K562 (cell line): ENCODE measurements at regions not wholly inside any gene's neighbourhood (a gene's known extent, or its start where the extent isn't known, plus 50 kb on each side); places are given as distances from the start of the nearest gene placed in this dataset.

Experiments used
- ATAC-seq: fragments of 200-7000 bp; cut with Tn5 transposase; 3 replicates; pipeline ENCODE4 v1.9.1; 2020; ENCODE audit warnings: moderate library complexity
- BruUV-seq: library from RNA; stranded (reverse); fragments of 400-500 nt; replicated peaks from 2 replicates; lab custom pipeline; 2021; lab: Mats Ljungman, UMichigan
- CTCF ChIA-PET: fragments of 300-600 bp; formaldehyde crosslinking; extraction: SDS; loops from one replicate; lab custom pipeline; 2021; ENCODE audit warnings: low intra/inter-chr PET ratio; lab: Yijun Ruan, JAX
- POLR2A ChIA-PET: fragments of 300-600, 350-650 bp; sonication (Branson Sonifier 250); formaldehyde crosslinking; extraction: SDS; loops from one replicate; lab custom pipeline; 2021; ENCODE audit warnings: antibody characterized with exemption, inconsistent platforms; lab: Yijun Ruan, JAX
- DNase-seq, 4 experiments: peaks; one replicate each; pipeline versions ENCODE4 v3.0.0 to v3.0.0-alpha.2; 2011 to 2018; ENCODE audit warnings: low spot score in 3 of 4, mixed read lengths in 3 of 4; ENCODE audit errors: extremely low read depth in 1 of 4
- FAIRE-seq: peaks from 2 replicates; lab custom pipeline; 2011; peaks lifted over from hg19 to GRCh38; lab: Jason Lieb, UNC
- H2AFZ ChIP-seq: 2 replicates; pipeline ENCODE4 v1.6.0; 2011; ENCODE audit warnings: low read depth, low read length, control low read depth, inconsistent platforms
- H3K27ac ChIP-seq: fragments of 200-600 bp; 3 replicates; pipeline ENCODE4 v1.8.0; 2011; ENCODE audit warnings: low read depth, mild to moderate bottlenecking, control low read depth, inconsistent platforms, low read length, moderate library complexity, mixed read lengths; ENCODE audit errors: extremely low read depth
- H3K27me3 ChIP-seq, 2 experiments: fragments of 300-600 bp in 1 of 2; 2 replicates in 1 of 2; 3 replicates in 1 of 2; pipeline versions ENCODE4 v1.6.0 to v1.8.0; 2011; ENCODE audit warnings: inconsistent platforms in 2 of 2, low read length in 2 of 2, mild to moderate bottlenecking in 1 of 2, mixed read lengths in 1 of 2, moderate library complexity in 1 of 2; ENCODE audit not compliant: control insufficient read depth in 2 of 2, insufficient read depth in 2 of 2
- H3K36me3 ChIP-seq: fragments of 300-600 bp; 3 replicates; pipeline ENCODE4 v1.8.0; 2011; ENCODE audit warnings: mild to moderate bottlenecking, low read length, inconsistent platforms; ENCODE audit not compliant: control insufficient read depth, insufficient read depth
- H3K4me1 ChIP-seq, 2 experiments: fragments of 200-600 bp in 1 of 2; replicated peaks in 1 of 2; 2 replicates in 1 of 2; 3 replicates in 1 of 2; pipeline versions ENCODE4 v1.5.1 to v1.8.0; 2011; ENCODE audit warnings: inconsistent platforms in 2 of 2, low read length in 2 of 2, mild to moderate bottlenecking in 1 of 2, mixed read lengths in 1 of 2, moderate library complexity in 1 of 2; ENCODE audit not compliant: control insufficient read depth in 2 of 2, insufficient read depth in 2 of 2
- H3K4me2 ChIP-seq: 2 replicates; pipeline ENCODE4 v1.6.1; 2011; ENCODE audit warnings: low read length, control low read depth, inconsistent platforms, mixed read lengths; ENCODE audit not compliant: insufficient read depth
- H3K4me3 ChIP-seq: fragments of 200-600 bp; sonication (generic), shearing (Covaris generic); 2 replicates; pipeline ENCODE4 v1.5.1; 2016; ENCODE audit warnings: control low read depth, inconsistent platforms
- H3K79me2 ChIP-seq: fragments of 200-600 bp; 3 replicates; pipeline ENCODE4 v1.8.0; 2011; ENCODE audit warnings: low read length, inconsistent platforms; ENCODE audit not compliant: control insufficient read depth, insufficient read depth
- H3K9ac ChIP-seq, 2 experiments: 2 replicates each; pipeline versions ENCODE4 v1.6.0 to v1.6.1; 2011; ENCODE audit warnings: low read depth in 2 of 2, low read length in 2 of 2, control low read depth in 1 of 2, inconsistent platforms in 1 of 2, mild to moderate bottlenecking in 1 of 2, mixed read lengths in 1 of 2; ENCODE audit not compliant: insufficient read depth in 1 of 2
- H3K9me1 ChIP-seq: one replicate; pipeline ENCODE4 v1.6.0; 2011; ENCODE audit warnings: inconsistent platforms, mild to moderate bottlenecking, low read length, moderate library complexity; ENCODE audit not compliant: control insufficient read depth, insufficient read depth
- H3K9me3 ChIP-seq: replicated peaks from 2 replicates; pipeline ENCODE4 v1.5.1; 2011; ENCODE audit warnings: low read depth, low read length, inconsistent platforms; ENCODE audit not compliant: control insufficient read depth, insufficient read depth
- H4K20me1 ChIP-seq: replicated peaks from 2 replicates; pipeline ENCODE4 v1.6.1; 2011; ENCODE audit warnings: low read length, inconsistent platforms, mixed read lengths; ENCODE audit not compliant: control insufficient read depth, insufficient read depth
- ARNT ChIP-seq, 2 experiments: fragments of 450-650 bp; IDR thresholded peaks; 2 replicates each; pipeline ENCODE4 v1.6.1; 2016; ENCODE audit warnings: mild to moderate bottlenecking in 1 of 2
- CEBPZ ChIP-seq: fragments of 150-350 bp; IDR thresholded peaks from 2 replicates; pipeline ENCODE4 v1.6.1; 2014; ENCODE audit warnings: low read depth, mild to moderate bottlenecking, low read length, borderline replicate concordance
- CREM ChIP-seq: IDR thresholded peaks from 2 replicates; pipeline ENCODE4 v1.6.1; 2014; ENCODE audit warnings: antibody characterized with exemption, low read depth
- GTF2A2 ChIP-seq: IDR thresholded peaks from 2 replicates; pipeline ENCODE4 v1.6.1; 2016; ENCODE audit warnings: mild to moderate bottlenecking, missing genetic modification characterization, missing compliant biosample characterization
- IRF2 ChIP-seq: sonication (generic); formaldehyde crosslinking; IDR thresholded peaks from 2 replicates; pipeline ENCODE4 v1.8.1; 2022; ENCODE audit warnings: mild to moderate bottlenecking, missing genetic modification reagents
- KAT7 ChIP-seq: sonication (generic); formaldehyde crosslinking; IDR thresholded peaks from 2 replicates; pipeline ENCODE4 v1.8.0; 2022; ENCODE audit warnings: missing genetic modification reagents, mild to moderate bottlenecking, borderline replicate concordance
- MAFK ChIP-seq: IDR thresholded peaks from 2 replicates; pipeline ENCODE4 v1.6.1; 2011; ENCODE audit warnings: low read length, improper control_type of control experiment
- MTA2 ChIP-seq: fragments of 450-650 bp; IDR thresholded peaks from 2 replicates; pipeline ENCODE4 v1.6.1; 2016; ENCODE audit warnings: low read depth
- NONO ChIP-seq, 2 experiments: fragments of 200-400 bp in 1 of 2; fragments of 450-650 bp in 1 of 2; formaldehyde crosslinking in 1 of 2; IDR thresholded peaks; 2 replicates each; pipeline ENCODE4 v1.6.1; 2017; ENCODE audit warnings: low read depth in 2 of 2, mild to moderate bottlenecking in 2 of 2, moderate library complexity in 2 of 2, low read length in 1 of 2
- PHB ChIP-seq: fragments of 250-450 bp; sonication (Bioruptor Pico); IDR thresholded peaks from 2 replicates; pipeline ENCODE4 v1.5.0; 2021
- SMAD2 ChIP-seq: fragments of 150-350 bp; IDR thresholded peaks from 2 replicates; pipeline ENCODE4 v1.6.1; 2014; ENCODE audit warnings: low read depth, mild to moderate bottlenecking, low read length
- SNIP1 ChIP-seq: fragments of 450-650 bp; IDR thresholded peaks from 2 replicates; pipeline ENCODE4 v1.7.1; 2017; ENCODE audit warnings: low read depth, mild to moderate bottlenecking
- XRCC3 ChIP-seq: fragments of 450-650 bp; IDR thresholded peaks from 2 replicates; pipeline ENCODE4 v1.6.1; 2017; ENCODE audit warnings: mild to moderate bottlenecking, moderate library complexity
- ZNF174 ChIP-seq: fragments of 250-450 bp; sonication (Bioruptor Pico); IDR thresholded peaks from 2 replicates; pipeline ENCODE4 v1.4.0; 2020; ENCODE audit warnings: mild to moderate bottlenecking
- ZNF347 ChIP-seq: fragments of 450-650 bp; formaldehyde crosslinking; IDR thresholded peaks from 2 replicates; pipeline ENCODE4 v1.4.0; 2020; ENCODE audit warnings: low read depth, mild to moderate bottlenecking, moderate library complexity
- ZNF431 ChIP-seq: sonication (generic); formaldehyde crosslinking; IDR thresholded peaks from 2 replicates; pipeline ENCODE4 v1.8.0; 2022; ENCODE audit warnings: mild to moderate bottlenecking, missing genetic modification reagents
- WGBS: fragments of 100-300 bp; shearing (Covaris generic); methylation state at CpG from one replicate; pipeline ENCODE4 v1.1.6; 2016; ENCODE audit warnings: low coverage, mixed read lengths; ENCODE audit not compliant: insufficient coverage; ENCODE audit errors: missing lambda C conversion rate; 5-methylcytosine and 5-hydroxymethylcytosine counted together
- in situ Hi-C: fragments of 300-500 bp; cut with MboI; formaldehyde crosslinking; loops from 4 replicates; pipeline ENCODE4 v1.15.0; 2018; ENCODE audit warnings: inconsistent platforms, mixed read lengths
- intact Hi-C: fragments of 100-400 bp; cut with micrococcal nuclease; formaldehyde crosslinking; loops from 2 replicates; pipeline ENCODE4 v1.14.2; 2022
- TF ChIP-seq, protein P1 (sequence below): fragments of 250-450 bp; sonication (Bioruptor Pico); IDR thresholded peaks from 2 replicates; pipeline ENCODE4 v1.4.0; 2020; ENCODE audit warnings: mild to moderate bottlenecking, moderate library complexity, borderline replicate concordance

DNA sequence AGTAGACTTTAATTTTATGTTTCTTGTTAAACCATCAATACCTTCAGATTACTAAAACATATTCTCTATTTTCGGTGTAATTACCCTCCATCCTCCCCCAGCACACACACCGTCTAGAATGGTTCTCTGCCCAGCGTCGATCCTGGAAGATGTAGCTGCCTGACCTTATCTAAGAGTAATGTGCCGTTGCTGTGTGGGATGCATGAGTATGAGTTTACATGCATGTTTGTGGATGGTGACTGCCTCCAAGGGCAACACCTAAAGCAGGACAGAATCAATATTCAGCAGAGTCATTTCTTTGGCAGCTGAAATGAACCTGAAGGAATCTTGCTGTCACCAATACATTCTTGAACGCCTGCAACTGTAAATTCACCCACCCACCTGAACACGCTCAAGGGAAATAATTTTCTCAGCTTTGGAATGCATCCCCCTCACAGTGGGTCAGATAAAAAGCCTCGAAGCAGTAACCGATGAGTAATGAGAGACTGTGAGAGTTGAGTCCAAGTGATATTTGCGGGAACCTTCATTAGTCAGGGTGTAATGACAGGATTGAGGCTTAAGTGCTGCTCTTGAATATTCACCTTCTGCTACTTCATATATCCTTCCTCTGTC lies 155.8 kb upstream of the RND3 start (continued):
- TF ChIP-seq XRCC3 = no peak

DNA sequence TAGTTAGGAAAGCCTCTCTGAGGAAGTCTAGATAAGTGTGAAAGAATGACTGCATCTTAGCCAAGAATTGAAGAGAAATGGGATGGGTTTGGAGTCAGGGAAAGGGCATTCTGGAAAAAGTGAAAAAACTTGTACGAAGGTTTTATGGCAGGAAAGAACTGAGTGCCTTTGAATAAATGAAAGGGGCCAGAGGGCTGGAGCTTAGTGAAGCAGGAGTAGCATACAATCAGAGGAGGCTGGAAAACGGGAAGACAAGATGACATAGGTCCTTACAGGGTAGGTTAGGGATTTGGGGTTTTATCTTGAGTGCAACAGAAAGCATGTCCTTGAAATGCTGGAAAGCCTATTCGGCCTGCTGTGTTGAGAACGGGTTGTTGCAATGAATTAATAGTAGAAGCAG lies 152.6 kb upstream of the RND3 start:
- H3K36me3 ChIP-seq = no peaks in the 10 kb centered on the region
- no peak overlapping the region for H2AFZ ChIP-seq
- in situ Hi-C loops = no loop called here
- 0 out of 2 replicates have a peak, but pooled peaks cover 1% of the 10 kb centered on the region for H3K9me3 ChIP-seq
- no peaks in the 10 kb centered on the region for H4K20me1 ChIP-seq
- H3K9me1 ChIP-seq = no peaks in the 10 kb centered on the region
- ChIA-PET CTCF (no interaction called here), POLR2A (no interaction called here)
- no TSS peak for BruUV-seq
- intact Hi-C loops = no loop called here
- no peak overlapping the region for H3K4me2 ChIP-seq
- ATAC-seq (no peak), FAIRE-seq (no peak), DNase-seq (no peak)
- H3K79me2 ChIP-seq = no peaks in the 10 kb centered on the region
- no peak overlapping the region for H3K9ac ChIP-seq
- TF ChIP-seq MTA2 (no peak), CREM (no peak), SMAD2 (no peak), ARNT (IDR thresholded peaks at IDR 0.05) (no peak), SNIP1 (no peak), ZNF174 (CRISPR knock-in tag) (no peak), IRF2 (CRISPR knock-in tag) (no peak), ZNF431 (CRISPR knock-in tag) (no peak), PHB (CRISPR knock-in tag) (no peak), MAFK (no peak), GTF2A2 (tag) (no peak), NONO (IDR thresholded peaks at IDR 0.05; ENCODE audit: low read depth in 2 of 2, low read length in 1 of 2) (no peak), ZNF347 (CRISPR knock-in tag) (no peak), KAT7 (CRISPR knock-in tag) (no peak), CEBPZ (no peak)
- TF ChIP-seq, protein P1, sequence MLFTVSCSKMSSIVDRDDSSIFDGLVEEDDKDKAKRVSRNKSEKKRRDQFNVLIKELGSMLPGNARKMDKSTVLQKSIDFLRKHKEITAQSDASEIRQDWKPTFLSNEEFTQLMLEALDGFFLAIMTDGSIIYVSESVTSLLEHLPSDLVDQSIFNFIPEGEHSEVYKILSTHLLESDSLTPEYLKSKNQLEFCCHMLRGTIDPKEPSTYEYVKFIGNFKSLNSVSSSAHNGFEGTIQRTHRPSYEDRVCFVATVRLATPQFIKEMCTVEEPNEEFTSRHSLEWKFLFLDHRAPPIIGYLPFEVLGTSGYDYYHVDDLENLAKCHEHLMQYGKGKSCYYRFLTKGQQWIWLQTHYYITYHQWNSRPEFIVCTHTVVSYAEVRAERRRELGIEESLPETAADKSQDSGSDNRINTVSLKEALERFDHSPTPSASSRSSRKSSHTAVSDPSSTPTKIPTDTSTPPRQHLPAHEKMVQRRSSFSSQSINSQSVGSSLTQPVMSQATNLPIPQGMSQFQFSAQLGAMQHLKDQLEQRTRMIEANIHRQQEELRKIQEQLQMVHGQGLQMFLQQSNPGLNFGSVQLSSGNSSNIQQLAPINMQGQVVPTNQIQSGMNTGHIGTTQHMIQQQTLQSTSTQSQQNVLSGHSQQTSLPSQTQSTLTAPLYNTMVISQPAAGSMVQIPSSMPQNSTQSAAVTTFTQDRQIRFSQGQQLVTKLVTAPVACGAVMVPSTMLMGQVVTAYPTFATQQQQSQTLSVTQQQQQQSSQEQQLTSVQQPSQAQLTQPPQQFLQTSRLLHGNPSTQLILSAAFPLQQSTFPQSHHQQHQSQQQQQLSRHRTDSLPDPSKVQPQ (CRISPR knock-in tag) = no peak
- H3K4me3 ChIP-seq = no peak overlapping the region
- no peaks in the 10 kb centered on the region for H3K27me3 ChIP-seq
- H3K4me1 ChIP-seq = no peaks in the 10 kb centered on the region
- 3% methylated on average over 4 of the region's 4 CpGs for WGBS
- no peak overlapping the region for H3K27ac ChIP-seq
